Inflammatory macrophage treated with lipopolysaccharide for 1 hour (primary cell): ENCODE measurements at regions not wholly inside any gene's neighbourhood (a gene's known extent, or its start where the extent isn't known, plus 50 kb on each side); places are given as distances from the start of the nearest gene placed in this dataset.
"Not testable (repeated sequence)": the region's sequence is repeated elsewhere in the genome, so short reads cannot be mapped to it uniquely, and the experiment has no call there.

Experiments
- DNase-seq, 2 donors: peaks; one replicate each; pipeline ENCODE4 v3.0.0-alpha.2; 2020 to 2022

- no peak for DNase-seq
These were observed 241.4 kb upstream of the DGKB start for GRCh38 chr7:15143936-15144335.

GRCh38 chr7:15143121-15143520, 240.6 kb upstream of the DGKB start:
- DNase-seq: no peak

- no peak for DNase-seq
These were observed 237.9 kb upstream of the DGKB start for GRCh38 chr7:15140431-15140830.

GRCh38 chr7:15131661-15132060, 229.1 kb upstream of the DGKB start:
- no peak for DNase-seq

GRCh38 chr7:15130666-15131541, 228.4 kb upstream of the DGKB start:
- no peak for DNase-seq

GRCh38 chr7:15128716-15129115, 226.2 kb upstream of the DGKB start:
- no peak for DNase-seq

GRCh38 chr7:15126653-15127052, 224.1 kb upstream of the DGKB start:
- DNase-seq: not testable (repeated sequence)

- no peak for DNase-seq
These were observed 221.3 kb upstream of the DGKB start for GRCh38 chr7:15123901-15124300.

- DNase-seq: no peak
These were observed 211.2 kb upstream of the DGKB start for GRCh38 chr7:15113752-15114151.

GRCh38 chr7:15105711-15106110, 203.2 kb upstream of the DGKB start:
- DNase-seq: no peak

- DNase-seq: no peak
These were observed 202.0 kb upstream of the DGKB start for GRCh38 chr7:15104411-15105092.

- no peak for DNase-seq
These were observed 196.5 kb upstream of the DGKB start for GRCh38 chr7:15099074-15099473.

- DNase-seq: no peak
These were observed 194.3 kb upstream of the DGKB start for GRCh38 chr7:15096853-15097252.

- DNase-seq: no peak
These were observed 192.4 kb upstream of the DGKB start for GRCh38 chr7:15094989-15095388.

- no peak for DNase-seq
These were observed 185.2 kb upstream of the DGKB start for GRCh38 chr7:15087771-15088170.

- no peak for DNase-seq
These were observed 184.3 kb upstream of the DGKB start for GRCh38 chr7:15086862-15087261.

GRCh38 chr7:15086131-15086611, 183.6 kb upstream of the DGKB start:
- DNase-seq: no peak

- DNase-seq: no peak
These were observed 182.8 kb upstream of the DGKB start for GRCh38 chr7:15085366-15085765.

GRCh38 chr7:15084368-15084767, 181.8 kb upstream of the DGKB start:
- DNase-seq: no peak

- DNase-seq: no peak
These were observed 179.3 kb upstream of the DGKB start for GRCh38 chr7:15081891-15082290.

GRCh38 chr7:15073301-15073700, 170.8 kb upstream of the DGKB start:
- no peak for DNase-seq

GRCh38 chr7:15068324-15068723, 165.8 kb upstream of the DGKB start:
- DNase-seq: no peak

- DNase-seq: no peak
These were observed 154.7 kb upstream of the DGKB start for GRCh38 chr7:15057272-15057671.

- DNase-seq: not testable (repeated sequence)
These were observed 151.8 kb upstream of the DGKB start for GRCh38 chr7:15054304-15054703.
